ENCODE measurements at regions not wholly inside any gene's neighbourhood (a gene's known extent, or its start where the extent isn't known, plus 50 kb on each side); places are given as distances from the start of the nearest gene placed in this dataset.

GRCh38 chr5:74083096-74083791, 457.2 kb downstream of the ARHGEF28 start:
- Mint-ChIP-seq H3K4me1 (no peaks in the 10 kb centered on the region), H3K27me3 (peaks cover 39% of the 10 kb centered on the region), H3K36me3 (ENCODE audit: insufficient read depth) (no peaks in the 10 kb centered on the region), H3K4me3 (no peak overlapping the region), H3K9me3 (no peaks in the 10 kb centered on the region), H3K27ac (ENCODE audit: low read depth) (no peak overlapping the region)
- DNase-seq (ENCODE audit: low spot score in 2 of 2) (no peak), ATAC-seq (replicated peaks; ENCODE audit: extremely low read depth, poor library complexity, severe bottlenecking) (no peak)

GRCh38 chr5:74082512-74083055, 456.6 kb downstream of the ARHGEF28 start:
- ATAC-seq (replicated peaks; ENCODE audit: extremely low read depth, poor library complexity, severe bottlenecking) (no peak), DNase-seq (ENCODE audit: low spot score in 2 of 2) (no peak)
- H3K36me3 Mint-ChIP-seq (ENCODE audit: insufficient read depth): no peaks in the 10 kb centered on the region
- peaks cover 38% of the 10 kb centered on the region for H3K27me3 Mint-ChIP-seq
- no peak overlapping the region for H3K4me3 Mint-ChIP-seq
- no peaks in the 10 kb centered on the region for H3K9me3 Mint-ChIP-seq
- no peak overlapping the region for H3K27ac Mint-ChIP-seq (ENCODE audit: low read depth)
- no peaks in the 10 kb centered on the region for H3K4me1 Mint-ChIP-seq

GRCh38 chr5:74081126-74081525, 455.1 kb downstream of the ARHGEF28 start:
- H3K9me3 Mint-ChIP-seq: no peaks in the 10 kb centered on the region
- no peaks in the 10 kb centered on the region for H3K36me3 Mint-ChIP-seq (ENCODE audit: insufficient read depth)
- H3K27ac Mint-ChIP-seq (ENCODE audit: low read depth): no peak overlapping the region
- H3K4me3 Mint-ChIP-seq: no peak overlapping the region
- H3K27me3 Mint-ChIP-seq: peaks cover 25% of the 10 kb centered on the region
- DNase-seq (ENCODE audit: low spot score in 2 of 2): no peak
- ATAC-seq (replicated peaks; ENCODE audit: extremely low read depth, poor library complexity, severe bottlenecking): no peak
- H3K4me1 Mint-ChIP-seq: no peaks in the 10 kb centered on the region

GRCh38 chr5:74079971-74080556, 454.1 kb downstream of the ARHGEF28 start:
- no peaks in the 10 kb centered on the region for H3K4me1 Mint-ChIP-seq
- H3K27ac Mint-ChIP-seq (ENCODE audit: low read depth): no peak overlapping the region
- no peaks in the 10 kb centered on the region for H3K36me3 Mint-ChIP-seq (ENCODE audit: insufficient read depth)
- DNase-seq (ENCODE audit: low spot score in 2 of 2) (no peak), ATAC-seq (replicated peaks; ENCODE audit: extremely low read depth, poor library complexity, severe bottlenecking) (no peak)
- H3K4me3 Mint-ChIP-seq: no peak overlapping the region
- peaks cover 19% of the 10 kb centered on the region for H3K27me3 Mint-ChIP-seq
- H3K9me3 Mint-ChIP-seq: no peaks in the 10 kb centered on the region

GRCh38 chr5:74075501-74076484, 449.8 kb downstream of the ARHGEF28 start:
- Mint-ChIP-seq H3K9me3 (no peaks in the 10 kb centered on the region), H3K27me3 (peaks cover 6% of the 10 kb centered on the region), H3K4me1 (no peaks in the 10 kb centered on the region), H3K4me3 (no peak overlapping the region), H3K36me3 (ENCODE audit: insufficient read depth) (no peaks in the 10 kb centered on the region), H3K27ac (ENCODE audit: low read depth) (no peak overlapping the region)
- ATAC-seq (replicated peaks; ENCODE audit: extremely low read depth, poor library complexity, severe bottlenecking) (no peak), DNase-seq (ENCODE audit: low spot score in 2 of 2) (no peak)

- no peak for DNase-seq (ENCODE audit: low spot score in 2 of 2)
- peaks cover 6% of the 10 kb centered on the region for H3K27me3 Mint-ChIP-seq
- no peak overlapping the region for H3K27ac Mint-ChIP-seq (ENCODE audit: low read depth)
- no peaks in the 10 kb centered on the region for H3K4me1 Mint-ChIP-seq
- H3K9me3 Mint-ChIP-seq: no peaks in the 10 kb centered on the region
- H3K36me3 Mint-ChIP-seq (ENCODE audit: insufficient read depth): no peaks in the 10 kb centered on the region
- ATAC-seq (replicated peaks; ENCODE audit: extremely low read depth, poor library complexity, severe bottlenecking): no peak
- H3K4me3 Mint-ChIP-seq: no peak overlapping the region
These were observed 448.1 kb downstream of the ARHGEF28 start for GRCh38 chr5:74074111-74074510.

GRCh38 chr5:74073257-74073656, 447.3 kb downstream of the ARHGEF28 start:
- H3K27me3 Mint-ChIP-seq: peaks cover 6% of the 10 kb centered on the region
- DNase-seq (ENCODE audit: low spot score in 2 of 2): no peak

GRCh38 chr5:74072646-74073045, 446.6 kb downstream of the ARHGEF28 start:
- H3K4me3 Mint-ChIP-seq: no peak overlapping the region
- H3K4me1 Mint-ChIP-seq: no peaks in the 10 kb centered on the region
- no peaks in the 10 kb centered on the region for H3K9me3 Mint-ChIP-seq
- peaks cover 6% of the 10 kb centered on the region for H3K27me3 Mint-ChIP-seq
- no peak overlapping the region for H3K27ac Mint-ChIP-seq (ENCODE audit: low read depth)
- no peaks in the 10 kb centered on the region for H3K36me3 Mint-ChIP-seq (ENCODE audit: insufficient read depth)
- DNase-seq (ENCODE audit: low spot score in 2 of 2) (no peak), ATAC-seq (replicated peaks; ENCODE audit: extremely low read depth, poor library complexity, severe bottlenecking) (no peak)

More at GRCh38 chr5:74073257-74073656, 447.3 kb downstream of the ARHGEF28 start:
- Mint-ChIP-seq H3K4me1 (no peaks in the 10 kb centered on the region), H3K9me3 (no peaks in the 10 kb centered on the region), H3K27ac (ENCODE audit: low read depth) (no peak overlapping the region), H3K4me3 (no peak overlapping the region), H3K36me3 (ENCODE audit: insufficient read depth) (no peaks in the 10 kb centered on the region)
- ATAC-seq (replicated peaks; ENCODE audit: extremely low read depth, poor library complexity, severe bottlenecking): no peak

GRCh38 chr5:74070766-74071165, 444.8 kb downstream of the ARHGEF28 start:
- Mint-ChIP-seq H3K4me3 (no peak overlapping the region), H3K36me3 (ENCODE audit: insufficient read depth) (no peaks in the 10 kb centered on the region), H3K27ac (ENCODE audit: low read depth) (no peak overlapping the region), H3K27me3 (peaks cover under 1% of the 10 kb centered on the region), H3K4me1 (no peaks in the 10 kb centered on the region), H3K9me3 (no peaks in the 10 kb centered on the region)
- DNase-seq (ENCODE audit: low spot score in 2 of 2) (no peak), ATAC-seq (replicated peaks; ENCODE audit: extremely low read depth, poor library complexity, severe bottlenecking) (no peak)

GRCh38 chr5:74069741-74070140, 443.7 kb downstream of the ARHGEF28 start:
- Mint-ChIP-seq H3K27me3 (no peaks in the 10 kb centered on the region), H3K36me3 (ENCODE audit: insufficient read depth) (no peaks in the 10 kb centered on the region), H3K4me3 (no peak overlapping the region), H3K9me3 (no peaks in the 10 kb centered on the region), H3K27ac (ENCODE audit: low read depth) (no peak overlapping the region), H3K4me1 (no peaks in the 10 kb centered on the region)
- DNase-seq (ENCODE audit: low spot score in 2 of 2) (no peak), ATAC-seq (replicated peaks; ENCODE audit: extremely low read depth, poor library complexity, severe bottlenecking) (no peak)

- no peak for DNase-seq (ENCODE audit: low spot score in 2 of 2)
- ATAC-seq (replicated peaks; ENCODE audit: extremely low read depth, poor library complexity, severe bottlenecking): no peak
These were observed 441.9 kb downstream of the ARHGEF28 start for GRCh38 chr5:74067748-74068541.

GRCh38 chr5:74064911-74065310, 438.9 kb downstream of the ARHGEF28 start:
- Mint-ChIP-seq H3K9me3 (no peaks in the 10 kb centered on the region), H3K27ac (ENCODE audit: low read depth) (no peak overlapping the region), H3K36me3 (ENCODE audit: insufficient read depth) (no peaks in the 10 kb centered on the region), H3K27me3 (no peaks in the 10 kb centered on the region), H3K4me3 (no peak overlapping the region), H3K4me1 (no peaks in the 10 kb centered on the region)
- DNase-seq (ENCODE audit: low spot score in 2 of 2): no peak
- no peak for ATAC-seq (replicated peaks; ENCODE audit: extremely low read depth, poor library complexity, severe bottlenecking)

More at GRCh38 chr5:74067748-74068541, 441.9 kb downstream of the ARHGEF28 start:
- Mint-ChIP-seq H3K4me3 (no peak overlapping the region), H3K27ac (ENCODE audit: low read depth) (no peak overlapping the region), H3K9me3 (no peaks in the 10 kb centered on the region), H3K36me3 (ENCODE audit: insufficient read depth) (no peaks in the 10 kb centered on the region), H3K4me1 (no peaks in the 10 kb centered on the region), H3K27me3 (no peaks in the 10 kb centered on the region)
